Fibroblast of peridontal ligament (primary cell): ENCODE measurements at regions not wholly inside any gene's neighbourhood (a gene's known extent, or its start where the extent isn't known, plus 50 kb on each side); places are given as distances from the start of the nearest gene placed in this dataset.
"Not testable (repeated sequence)": the region's sequence is repeated elsewhere in the genome, so short reads cannot be mapped to it uniquely, and the experiment has no call there.

ENCODE experiments used
- DNase-seq: peaks from one replicate; pipeline ENCODE4 v3.0.0-alpha.2; 2010; ENCODE audit errors: extremely low read depth

GRCh38 chr3:181987736-181988135 lies 276.0 kb downstream of the SOX2 start:
- no peak for DNase-seq

- DNase-seq = no peak
Observed at GRCh38 chr3:181998828-181999227, 287.1 kb downstream of the SOX2 start.

GRCh38 chr3:181999314-181999713 lies 287.6 kb downstream of the SOX2 start:
- no peak for DNase-seq

- no peak for DNase-seq
Observed at GRCh38 chr3:182000447-182000846, 288.7 kb downstream of the SOX2 start.

- no peak for DNase-seq
Observed at GRCh38 chr3:182005219-182005618, 293.5 kb downstream of the SOX2 start.

- no peak for DNase-seq
Observed at GRCh38 chr3:182005701-182006100, 294.0 kb downstream of the SOX2 start.

- DNase-seq = no peak
Observed at GRCh38 chr3:182006431-182006830, 294.7 kb downstream of the SOX2 start.

- no peak for DNase-seq
Observed at GRCh38 chr3:182007441-182007840, 295.7 kb downstream of the SOX2 start.

- no peak for DNase-seq
Observed at GRCh38 chr3:182018361-182018760, 306.6 kb downstream of the SOX2 start.

GRCh38 chr3:182019926-182020325 lies 308.2 kb downstream of the SOX2 start:
- no peak for DNase-seq

GRCh38 chr3:182023843-182024242 lies 312.1 kb downstream of the SOX2 start:
- no peak for DNase-seq

- DNase-seq = no peak
Observed at GRCh38 chr3:182027366-182027765, 315.6 kb downstream of the SOX2 start.

- no peak for DNase-seq
Observed at GRCh38 chr3:182028081-182028480, 316.4 kb downstream of the SOX2 start.

- DNase-seq = not testable (repeated sequence)
Observed at GRCh38 chr3:182034231-182034630, 322.5 kb downstream of the SOX2 start.

- no peak for DNase-seq
Observed at GRCh38 chr3:182035324-182035723, 323.6 kb downstream of the SOX2 start.

- no peak for DNase-seq
Observed at GRCh38 chr3:182036382-182036781, 324.7 kb downstream of the SOX2 start.

GRCh38 chr3:182041668-182042291 lies 330.1 kb downstream of the SOX2 start:
- no peak for DNase-seq

- DNase-seq = no peak
Observed at GRCh38 chr3:182045736-182046135, 334.0 kb downstream of the SOX2 start.

- DNase-seq = no peak
Observed at GRCh38 chr3:182046166-182046764, 334.5 kb downstream of the SOX2 start.

GRCh38 chr3:182050932-182051331 lies 339.2 kb downstream of the SOX2 start:
- no peak for DNase-seq

GRCh38 chr3:182052332-182052731 lies 340.6 kb downstream of the SOX2 start:
- no peak for DNase-seq

- DNase-seq = no peak
Observed at GRCh38 chr3:182052757-182053156, 341.0 kb downstream of the SOX2 start.

GRCh38 chr3:182058488-182058887 lies 346.8 kb downstream of the SOX2 start:
- DNase-seq = no peak

GRCh38 chr3:182063742-182064141 lies 352.0 kb downstream of the SOX2 start:
- no peak for DNase-seq
